GM21825 (cell line): ENCODE measurements at regions not wholly inside any gene's neighbourhood (a gene's known extent, or its start where the extent isn't known, plus 50 kb on each side); places are given as distances from the start of the nearest gene placed in this dataset.

ENCODE experiments used
- ATAC-seq: cut with Tn5 transposase; IDR thresholded peaks from one replicate; pipeline ENCODE4 v1.9.1; 2021; ENCODE audit warnings: mild to moderate bottlenecking, moderate library complexity; ENCODE audit not compliant: unreplicated experiment

GRCh38 chr1:103256490-103256889 is 148.2 kb upstream of the COL11A1 start:
- no peak for ATAC-seq

GRCh38 chr1:103254691-103255090 is 146.4 kb upstream of the COL11A1 start:
- no peak for ATAC-seq

- ATAC-seq = no peak
These were observed 142.1 kb upstream of the COL11A1 start for GRCh38 chr1:103250441-103250861.

DNA sequence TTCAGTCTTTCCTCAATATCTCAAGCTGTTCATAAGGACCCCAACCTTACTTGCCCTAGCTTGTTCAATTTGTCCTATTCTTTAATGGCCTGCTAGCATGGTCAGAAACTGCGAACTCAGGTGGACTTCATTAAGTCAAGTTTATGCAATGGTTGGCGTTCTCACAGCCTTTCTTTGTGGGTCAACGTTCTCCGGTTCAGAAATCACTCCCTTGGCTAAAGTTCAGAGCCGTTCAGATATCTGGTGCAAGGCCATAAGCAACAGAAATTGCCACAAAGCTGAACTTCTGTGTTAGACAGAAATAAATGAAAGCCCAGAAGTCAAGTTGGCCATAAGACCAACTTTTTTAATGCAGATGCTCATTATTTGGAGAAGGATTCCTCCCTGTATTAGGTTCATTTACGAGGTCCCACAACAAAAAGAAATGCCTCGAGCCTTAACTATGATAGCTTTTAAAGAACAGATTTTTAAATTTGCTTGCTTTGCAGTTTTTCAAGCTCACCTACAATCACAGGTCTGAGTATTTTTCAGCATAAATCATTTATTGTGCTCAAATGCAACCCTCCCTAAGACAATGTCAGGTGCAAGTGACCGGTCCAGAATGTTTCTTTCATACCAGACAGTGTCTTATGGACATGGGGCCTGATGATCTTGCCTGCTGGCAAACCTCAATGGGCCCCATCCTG is 140.2 kb upstream of the COL11A1 start:
- no peak for ATAC-seq

GRCh38 chr1:103247517-103247916 is 139.2 kb upstream of the COL11A1 start:
- no peak for ATAC-seq

DNA sequence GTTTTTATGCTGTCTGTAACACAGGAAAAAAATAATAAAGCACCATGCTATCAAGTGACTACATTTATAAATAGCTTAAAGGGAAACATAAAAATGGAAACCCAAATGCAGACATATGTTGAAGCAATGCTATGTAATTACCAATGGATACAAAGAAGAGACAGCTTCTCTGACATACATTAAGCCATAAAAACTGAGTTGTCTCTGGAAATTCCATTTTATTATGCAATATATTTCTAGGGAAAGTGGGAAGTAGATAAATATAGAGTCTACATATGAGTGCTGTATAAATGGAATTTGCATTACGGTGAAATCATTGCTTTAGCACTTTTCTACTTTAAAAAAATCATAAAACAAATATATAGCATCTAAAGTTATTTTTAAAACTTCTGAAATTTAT is 135.2 kb upstream of the COL11A1 start:
- ATAC-seq = no peak

GRCh38 chr1:103239034-103239433 is 130.7 kb upstream of the COL11A1 start:
- ATAC-seq = no peak

GRCh38 chr1:103230061-103230460 is 121.7 kb upstream of the COL11A1 start:
- no peak for ATAC-seq

DNA sequence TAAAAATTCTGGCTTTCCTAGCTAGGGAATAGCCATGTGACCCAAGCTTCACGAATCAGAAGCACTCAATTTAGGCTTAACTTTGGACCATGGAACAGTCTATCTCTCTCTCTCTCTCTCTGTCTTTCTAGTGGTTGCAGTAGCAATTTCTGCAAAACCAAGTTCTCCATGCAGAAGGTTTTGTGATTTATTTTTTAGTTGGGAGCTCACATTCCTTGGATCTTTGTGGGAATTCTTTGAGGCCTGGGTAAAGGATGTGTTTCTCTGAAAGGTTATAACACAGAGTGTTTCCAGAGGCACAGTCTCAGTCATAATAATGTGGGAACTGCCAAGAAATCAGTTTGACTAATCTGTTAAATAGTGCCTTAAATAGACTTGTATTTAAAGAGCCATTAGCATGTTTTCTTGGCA is 112.3 kb upstream of the COL11A1 start:
- no peak for ATAC-seq

- ATAC-seq = no peak
These were observed 110.5 kb upstream of the COL11A1 start for GRCh38 chr1:103218821-103219220.

GRCh38 chr1:103218369-103218768 is 110.0 kb upstream of the COL11A1 start:
- no peak for ATAC-seq

DNA sequence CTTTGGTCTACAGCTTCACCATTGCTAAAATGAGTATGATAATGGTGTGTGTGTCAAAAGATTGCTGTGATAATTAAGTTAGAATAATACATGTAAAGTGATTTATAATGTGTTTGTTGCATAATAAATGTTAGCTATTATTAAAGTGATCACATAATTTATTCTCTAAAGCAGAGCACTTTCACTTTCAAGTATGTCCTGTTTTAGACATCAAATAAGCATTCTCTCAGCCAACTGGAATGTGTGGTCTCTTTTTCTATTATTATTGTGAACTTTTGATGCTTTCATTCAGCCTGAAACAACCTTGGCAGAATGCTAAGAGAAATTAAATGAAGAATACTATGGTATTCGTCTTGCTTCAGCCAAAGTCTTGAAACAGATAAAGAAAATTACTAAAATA is 102.8 kb upstream of the COL11A1 start:
- no peak for ATAC-seq

DNA sequence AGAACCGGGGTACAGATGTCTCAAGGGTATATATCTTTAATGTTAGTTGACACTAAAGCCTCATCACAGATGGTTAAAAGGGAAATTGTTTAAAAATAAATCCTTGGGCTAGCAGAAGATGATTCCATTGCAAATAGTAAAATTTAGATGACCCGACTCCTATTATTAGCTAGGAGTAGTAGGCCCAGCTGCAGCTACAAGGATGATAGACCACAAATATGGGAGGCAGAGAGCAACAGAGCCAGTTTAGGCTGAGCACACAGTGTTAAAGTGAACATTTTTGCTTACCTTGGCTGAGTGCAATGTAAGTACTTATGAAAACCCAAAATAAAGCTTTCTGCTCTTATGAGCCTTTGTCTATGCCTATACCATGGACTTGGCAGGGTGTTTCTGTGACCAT is 100.5 kb upstream of the COL11A1 start:
- no peak for ATAC-seq

DNA sequence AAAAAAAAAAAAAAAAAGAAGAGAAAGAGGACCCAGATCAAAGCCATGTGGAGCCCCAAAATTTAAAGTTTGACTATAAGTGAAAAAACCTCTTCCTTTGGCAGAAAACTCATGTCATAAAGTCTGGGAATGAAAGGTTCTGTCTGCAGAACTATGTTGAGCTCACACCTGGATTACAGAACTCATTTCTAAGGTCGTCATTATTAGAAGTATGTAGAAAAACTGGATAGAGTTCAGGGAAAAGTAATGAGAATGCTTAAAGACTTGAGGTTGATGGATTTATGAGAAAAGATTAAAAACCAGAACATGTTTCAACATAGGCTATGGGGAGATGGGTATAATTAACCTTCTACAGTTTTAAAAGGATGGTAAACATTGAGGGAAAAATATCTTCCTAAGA is 90.7 kb upstream of the COL11A1 start:
- no peak for ATAC-seq

GRCh38 chr1:103198076-103198475 is 89.8 kb upstream of the COL11A1 start:
- no peak for ATAC-seq

- no peak for ATAC-seq
These were observed 88.9 kb upstream of the COL11A1 start for GRCh38 chr1:103197216-103197615.

- ATAC-seq = no peak
These were observed 86.7 kb upstream of the COL11A1 start for GRCh38 chr1:103194984-103195383.

GRCh38 chr1:103194060-103194459 is 85.7 kb upstream of the COL11A1 start:
- no peak for ATAC-seq

DNA sequence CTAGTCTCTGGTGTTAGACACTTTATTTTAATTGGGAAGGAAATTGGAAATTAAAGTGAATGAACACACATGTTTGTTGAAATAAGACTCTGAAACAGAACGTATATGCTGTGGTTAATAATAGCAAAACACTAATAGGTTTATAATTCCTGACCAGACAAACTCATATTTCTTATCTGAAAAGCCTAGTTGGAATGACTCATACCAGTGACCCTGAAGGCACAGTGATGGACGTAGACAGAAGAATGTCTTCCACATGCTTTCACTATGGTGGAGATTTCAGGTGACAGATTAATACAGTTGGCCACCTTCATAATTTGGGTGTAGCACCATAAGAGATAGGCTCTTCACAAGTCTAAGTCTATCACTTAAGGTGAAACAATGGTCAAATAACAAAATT is 83.0 kb upstream of the COL11A1 start:
- no peak for ATAC-seq

- ATAC-seq = no peak
These were observed 82.4 kb upstream of the COL11A1 start for GRCh38 chr1:103190766-103191165.

DNA sequence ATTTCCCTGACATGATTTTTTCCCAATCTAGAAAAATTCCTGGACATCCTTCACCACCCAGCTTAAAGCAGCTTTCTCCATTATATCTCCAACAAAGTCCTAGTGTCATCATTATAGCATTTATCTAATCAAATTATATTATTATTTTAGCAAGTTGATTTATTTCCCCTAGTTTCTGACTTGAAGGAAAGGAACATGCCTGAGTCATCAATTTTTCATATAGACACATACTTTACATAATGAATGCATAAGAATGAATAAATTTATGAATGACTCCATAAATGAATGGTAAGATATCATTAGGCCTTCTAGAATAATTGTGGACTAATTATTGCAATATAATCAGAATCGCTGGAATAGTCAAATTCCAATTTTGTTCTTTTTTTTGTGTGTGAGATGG is 79.4 kb upstream of the COL11A1 start:
- ATAC-seq = no peak

- ATAC-seq = no peak
These were observed 72.3 kb upstream of the COL11A1 start for GRCh38 chr1:103180660-103181059.

- no peak for ATAC-seq
These were observed 68.9 kb upstream of the COL11A1 start for GRCh38 chr1:103177108-103177775.
